ENCODE measurements at regions not wholly inside any gene's neighbourhood (a gene's known extent, or its start where the extent isn't known, plus 50 kb on each side); places are given as distances from the start of the nearest gene placed in this dataset.

DNA sequence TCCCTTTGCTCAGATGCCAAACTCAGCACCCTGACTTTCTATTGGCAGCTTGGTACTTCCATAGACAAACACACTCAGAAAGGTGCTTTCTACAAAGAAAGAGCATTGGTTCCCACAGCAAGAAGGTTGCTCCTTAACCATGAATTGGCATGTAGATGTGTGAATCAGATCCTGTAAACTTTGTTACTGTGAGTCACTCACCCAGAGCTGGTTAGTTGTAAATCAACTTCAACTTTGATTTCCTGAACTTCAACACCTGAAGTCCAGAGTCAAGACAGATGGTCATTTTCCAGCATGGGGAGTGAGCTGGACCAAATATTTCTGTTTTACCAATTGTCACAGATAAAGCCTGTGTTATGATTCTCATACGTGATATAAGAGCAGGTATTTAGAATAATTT lies 797.2 kb downstream of the TNS3 start:
- TF ChIP-seq CTCF (conservative IDR thresholded peaks at IDR 0.05; ENCODE audit: low read length) (no peak), EZH2phosphoT487 (IDR thresholded peaks at IDR 0.05; ENCODE audit: borderline replicate concordance) (no peak)
